SJSA1 (cell line): ENCODE measurements at regions not wholly inside any gene's neighbourhood (a gene's known extent, or its start where the extent isn't known, plus 50 kb on each side); places are given as distances from the start of the nearest gene placed in this dataset.

Experiments used
- DNase-seq, 2 experiments: peaks; one replicate each; pipeline ENCODE4 v3.0.0-alpha.2; 2015 to 2020; ENCODE audit warnings: low spot score in 2 of 2, low read depth in 1 of 2
- H3K27ac ChIP-seq: fragments of 250-450 bp; sonication (Bioruptor Pico); 2 replicates; pipeline ENCODE4 v1.5.1; 2020; ENCODE audit warnings: mild to moderate bottlenecking, moderate library complexity
- H3K27me3 ChIP-seq: fragments of 250-450 bp; sonication (Bioruptor Pico); replicated peaks from 2 replicates; pipeline ENCODE4 v1.5.1; 2020; ENCODE audit warnings: mild to moderate bottlenecking, moderate library complexity
- H3K36me3 ChIP-seq: fragments of 250-450 bp; sonication (Bioruptor Pico); 2 replicates; pipeline ENCODE4 v1.5.1; 2020; ENCODE audit warnings: mild to moderate bottlenecking
- H3K4me1 ChIP-seq: fragments of 250-450 bp; sonication (Bioruptor Pico); replicated peaks from 2 replicates; pipeline ENCODE4 v1.6.1; 2021; ENCODE audit warnings: mild to moderate bottlenecking
- H3K4me3 ChIP-seq: fragments of 250-450 bp; sonication (Bioruptor Pico); 2 replicates; pipeline ENCODE4 v1.5.1; 2020; ENCODE audit warnings: mild to moderate bottlenecking
- H3K9me3 ChIP-seq: fragments of 250-450 bp; sonication (Bioruptor Pico); replicated peaks from 2 replicates; pipeline ENCODE4 v1.5.1; 2020; ENCODE audit warnings: mild to moderate bottlenecking

- no peak for DNase-seq
- no peaks in the 10 kb centered on the region for H3K4me1 ChIP-seq
- H3K4me3 ChIP-seq, result no peak overlapping the region
- H3K9me3 ChIP-seq, result no peaks in the 10 kb centered on the region
- H3K27me3 ChIP-seq, result no peaks in the 10 kb centered on the region
- no peaks in the 10 kb centered on the region for H3K36me3 ChIP-seq
- H3K27ac ChIP-seq, result no peak overlapping the region
Observed at GRCh38 chr20:41853806-41854205, 235.6 kb upstream of the CHD6 start.

DNA sequence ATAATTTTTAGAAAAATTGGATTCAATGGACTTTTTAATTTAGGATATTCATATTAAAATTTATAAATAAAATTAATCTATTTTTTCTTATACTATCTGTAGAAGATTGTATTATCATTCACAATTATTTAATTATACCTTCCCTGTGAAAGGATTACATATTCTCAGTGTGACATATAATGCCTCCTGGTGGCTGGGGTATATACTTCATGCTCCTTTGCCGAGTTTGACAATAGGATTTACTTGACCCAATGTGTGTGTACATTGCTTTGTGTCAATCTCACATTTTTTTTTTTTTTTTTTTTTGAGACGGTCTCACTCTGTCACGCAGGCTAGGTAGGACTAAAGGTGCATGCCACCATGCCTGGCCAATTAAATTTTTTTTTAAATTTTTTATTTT, 230.0 kb upstream of the CHD6 start:
- Histone ChIP-seq H3K4me1 (no peaks in the 10 kb centered on the region), H3K9me3 (no peaks in the 10 kb centered on the region), H3K27me3 (no peaks in the 10 kb centered on the region), H3K27ac (no peak overlapping the region), H3K36me3 (no peaks in the 10 kb centered on the region), H3K4me3 (no peak overlapping the region)
- no peak for DNase-seq

- no peak for DNase-seq
- Histone ChIP-seq H3K36me3 (no peaks in the 10 kb centered on the region), H3K27me3 (no peaks in the 10 kb centered on the region), H3K4me3 (no peak overlapping the region), H3K4me1 (no peaks in the 10 kb centered on the region), H3K9me3 (no peaks in the 10 kb centered on the region), H3K27ac (no peak overlapping the region)
Observed at GRCh38 chr20:41837669-41838224, 219.6 kb upstream of the CHD6 start.

DNA sequence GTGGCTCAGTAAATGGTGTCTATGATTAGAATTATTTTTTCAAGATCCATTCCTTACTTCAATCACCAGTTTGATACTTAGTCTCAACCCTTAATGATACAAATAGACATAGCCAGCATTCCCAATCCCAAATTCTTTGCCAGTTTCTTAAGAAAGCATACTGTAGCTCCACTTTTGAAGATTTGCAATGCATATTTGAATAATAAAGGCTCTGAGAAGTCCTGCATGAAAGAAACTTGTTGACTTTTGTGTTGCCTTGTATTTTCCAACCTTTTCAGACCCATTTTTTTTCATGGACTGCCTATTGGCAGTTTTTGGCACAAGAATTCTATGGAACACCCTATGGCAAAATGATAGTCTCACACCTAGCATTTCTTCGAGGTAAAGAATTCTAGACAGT, 215.6 kb upstream of the CHD6 start:
- Histone ChIP-seq H3K4me1 (no peaks in the 10 kb centered on the region), H3K4me3 (no peak overlapping the region), H3K27ac (no peak overlapping the region), H3K27me3 (no peaks in the 10 kb centered on the region), H3K9me3 (no peaks in the 10 kb centered on the region), H3K36me3 (no peaks in the 10 kb centered on the region)
- no peak for DNase-seq

DNA sequence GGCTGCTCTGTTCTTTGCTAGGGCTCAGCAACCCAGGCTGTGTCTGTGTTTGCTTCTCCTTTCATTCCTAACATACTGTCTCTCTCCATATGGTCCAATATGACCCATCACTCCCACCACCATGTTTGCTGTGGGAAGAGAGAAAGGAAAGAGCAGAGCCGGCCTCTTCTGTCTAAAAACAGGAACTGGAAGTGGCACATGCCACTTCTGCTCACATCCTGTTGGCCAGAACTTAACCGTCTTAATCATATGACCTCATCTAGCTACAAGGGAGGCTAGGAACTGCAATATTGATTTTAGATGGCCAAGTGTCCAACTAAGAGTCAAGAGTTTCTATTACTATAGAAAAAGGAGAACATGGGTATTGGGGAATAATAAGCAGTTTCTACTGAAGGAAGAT, 212.5 kb upstream of the CHD6 start:
- DNase-seq, result no peak
- no peaks in the 10 kb centered on the region for H3K9me3 ChIP-seq
- no peaks in the 10 kb centered on the region for H3K4me1 ChIP-seq
- H3K4me3 ChIP-seq, result no peak overlapping the region
- no peak overlapping the region for H3K27ac ChIP-seq
- no peaks in the 10 kb centered on the region; the same call in 1 of the 2 replicates for H3K27me3 ChIP-seq
- H3K36me3 ChIP-seq, result no peaks in the 10 kb centered on the region

- no peak overlapping the region for H3K27ac ChIP-seq
- H3K27me3 ChIP-seq, result no peaks in the 10 kb centered on the region; the same call in 1 of the 2 replicates
- no peak overlapping the region for H3K4me3 ChIP-seq
- H3K4me1 ChIP-seq, result no peaks in the 10 kb centered on the region
- no peaks in the 10 kb centered on the region for H3K36me3 ChIP-seq
- H3K9me3 ChIP-seq, result no peaks in the 10 kb centered on the region
- no peak for DNase-seq
Observed at GRCh38 chr20:41819436-41819835, 201.3 kb upstream of the CHD6 start.

DNA sequence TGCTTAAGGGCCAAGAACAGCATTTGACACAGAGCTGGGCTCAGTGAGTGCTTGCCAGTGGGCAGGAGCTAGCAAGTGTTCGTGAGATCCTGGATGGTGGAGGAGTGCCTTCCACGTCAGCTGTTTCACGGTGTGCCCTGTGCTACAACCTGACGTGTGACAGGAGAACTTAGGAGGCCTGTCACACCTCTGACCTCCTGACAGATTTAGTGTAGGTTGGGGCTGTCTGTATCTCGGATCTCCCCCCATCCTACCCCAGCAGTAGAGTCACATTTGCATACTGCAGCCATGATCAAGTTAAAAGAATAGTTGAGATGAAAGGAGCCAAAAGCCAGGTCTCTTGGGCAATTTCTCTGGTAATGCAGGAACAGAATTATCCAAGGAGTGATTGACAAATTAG, 200.8 kb upstream of the CHD6 start:
- H3K4me3 ChIP-seq, result no peak overlapping the region
- DNase-seq, result no peak
- no peak overlapping the region for H3K27ac ChIP-seq
- no peaks in the 10 kb centered on the region for H3K36me3 ChIP-seq
- no peaks in the 10 kb centered on the region for H3K9me3 ChIP-seq
- H3K27me3 ChIP-seq, result no peaks in the 10 kb centered on the region; the same call in 1 of the 2 replicates
- H3K4me1 ChIP-seq, result no peaks in the 10 kb centered on the region

- no peaks in the 10 kb centered on the region; the same call in 1 of the 2 replicates for H3K27me3 ChIP-seq
- H3K4me3 ChIP-seq, result no peak overlapping the region
- H3K27ac ChIP-seq, result no peak overlapping the region
- DNase-seq, result no peak
- no peaks in the 10 kb centered on the region for H3K9me3 ChIP-seq
- H3K36me3 ChIP-seq, result no peaks in the 10 kb centered on the region
- no peaks in the 10 kb centered on the region for H3K4me1 ChIP-seq
Observed at GRCh38 chr20:41818369-41818768, 200.2 kb upstream of the CHD6 start.

DNA sequence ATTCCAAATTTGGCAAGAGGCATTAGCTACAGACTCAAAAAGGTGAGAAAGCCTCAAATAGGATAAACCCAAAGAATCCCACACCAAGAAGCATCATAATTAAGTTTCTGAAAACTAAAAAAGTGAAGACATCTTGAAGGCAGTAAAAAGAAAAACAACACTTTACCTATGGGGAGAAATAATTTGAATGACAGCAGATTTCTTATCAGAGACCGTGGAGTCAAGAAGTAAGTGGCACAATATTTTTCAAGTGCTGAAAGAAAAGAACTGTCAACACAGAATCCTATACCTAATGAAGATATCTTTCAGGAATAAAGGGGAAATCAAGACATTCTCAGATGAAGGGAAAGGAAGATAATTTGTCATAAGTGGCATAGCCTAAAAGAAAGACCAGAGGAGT, 193.3 kb upstream of the CHD6 start:
- no peaks in the 10 kb centered on the region for H3K36me3 ChIP-seq
- no peaks in the 10 kb centered on the region for H3K4me1 ChIP-seq
- DNase-seq, result no peak
- no peaks in the 10 kb centered on the region for H3K27me3 ChIP-seq
- no peak overlapping the region for H3K4me3 ChIP-seq
- H3K27ac ChIP-seq, result no peak overlapping the region
- no peaks in the 10 kb centered on the region for H3K9me3 ChIP-seq

DNA sequence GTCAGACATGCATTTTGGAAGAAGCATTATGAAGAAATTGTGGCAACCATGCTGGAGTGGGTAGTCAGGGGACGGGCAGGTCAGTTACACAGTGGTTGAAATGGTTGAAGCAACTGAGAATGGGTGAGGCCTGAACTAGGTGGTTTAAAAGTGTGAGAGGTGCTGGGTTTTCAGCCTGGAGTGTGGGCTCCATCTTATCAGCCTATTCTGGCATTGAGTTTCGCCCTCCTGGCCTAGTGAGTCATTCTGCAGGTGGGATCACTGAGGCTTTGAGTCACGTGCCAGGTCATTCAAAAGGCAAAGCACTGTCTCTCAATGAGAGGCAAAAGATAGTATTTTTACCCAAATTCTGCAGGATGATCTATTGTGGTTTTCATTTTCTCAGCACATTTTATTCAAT, 181.9 kb upstream of the CHD6 start:
- H3K4me3 ChIP-seq, result no peak overlapping the region
- no peak for DNase-seq
- H3K27ac ChIP-seq, result no peak overlapping the region
- no peaks in the 10 kb centered on the region for H3K4me1 ChIP-seq
- no peaks in the 10 kb centered on the region for H3K27me3 ChIP-seq
- H3K9me3 ChIP-seq, result no peaks in the 10 kb centered on the region
- no peaks in the 10 kb centered on the region for H3K36me3 ChIP-seq

DNA sequence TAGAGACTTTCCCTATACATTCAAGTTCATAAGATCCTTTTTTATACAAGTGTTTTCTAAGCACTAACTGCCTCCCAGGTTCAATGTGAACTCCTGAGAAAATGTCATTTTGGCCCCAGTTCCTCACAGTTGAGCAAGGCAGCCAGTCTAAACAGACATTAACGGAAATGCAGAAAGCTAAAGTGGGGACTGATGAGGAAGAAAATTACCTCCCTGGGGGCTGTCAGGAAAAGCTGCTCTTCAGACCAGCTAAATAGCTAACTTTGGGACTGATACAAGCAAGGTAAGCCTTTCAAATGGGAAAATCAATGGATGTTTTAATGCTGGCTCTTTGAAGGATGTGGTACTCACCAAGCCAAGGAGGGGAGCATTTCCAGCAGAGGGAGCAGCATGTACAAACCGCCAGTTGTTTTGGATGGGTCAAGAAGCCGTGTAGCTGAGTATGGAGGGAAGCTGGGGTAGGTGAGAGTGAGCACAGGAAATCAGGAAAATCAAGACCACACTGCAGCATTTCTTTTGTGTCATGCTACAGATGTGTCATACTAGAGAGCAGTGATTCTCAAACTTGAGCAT, 180.8 kb upstream of the CHD6 start:
- no peaks in the 10 kb centered on the region for H3K36me3 ChIP-seq

GRCh38 chr20:41786158-41786557, 168.0 kb upstream of the CHD6 start:
- Histone ChIP-seq H3K4me1 (no peaks in the 10 kb centered on the region), H3K27me3 (no peaks in the 10 kb centered on the region), H3K9me3 (no peaks in the 10 kb centered on the region), H3K27ac (no peak overlapping the region), H3K4me3 (no peak overlapping the region), H3K36me3 (no peaks in the 10 kb centered on the region)
- no peak for DNase-seq

More for the DNA sequence above, 180.8 kb upstream of the CHD6 start:
- no peak overlapping the region for H3K27ac ChIP-seq
- H3K9me3 ChIP-seq, result no peaks in the 10 kb centered on the region
- no peak overlapping the region for H3K4me3 ChIP-seq
- no peaks in the 10 kb centered on the region for H3K4me1 ChIP-seq
- H3K27me3 ChIP-seq, result no peaks in the 10 kb centered on the region
- no peak for DNase-seq

- H3K27me3 ChIP-seq, result no peaks in the 10 kb centered on the region
- no peak overlapping the region for H3K4me3 ChIP-seq
- DNase-seq, result no peak
- no peaks in the 10 kb centered on the region for H3K4me1 ChIP-seq
- no peak overlapping the region for H3K27ac ChIP-seq
- H3K36me3 ChIP-seq, result no peaks in the 10 kb centered on the region
- H3K9me3 ChIP-seq, result no peaks in the 10 kb centered on the region
Observed at GRCh38 chr20:41784209-41784958, 166.2 kb upstream of the CHD6 start.

GRCh38 chr20:41783423-41784208, 165.4 kb upstream of the CHD6 start:
- Histone ChIP-seq H3K27ac (no peak overlapping the region), H3K27me3 (no peaks in the 10 kb centered on the region), H3K9me3 (no peaks in the 10 kb centered on the region), H3K4me3 (no peak overlapping the region), H3K36me3 (no peaks in the 10 kb centered on the region), H3K4me1 (no peaks in the 10 kb centered on the region)
- DNase-seq, result no peak
